Heart left ventricle (tissue), 16 donors: ENCODE measurements at regions not wholly inside any gene's neighbourhood (a gene's known extent, or its start where the extent isn't known, plus 50 kb on each side); places are given as distances from the start of the nearest gene placed in this dataset.
A peak's percentile ranks its signal among the peaks of the same experiment; 100 is the strongest.

ENCODE experiments used
- ATAC-seq, 4 donors: fragments of 200-7000 bp; cut with Tn5 transposase; one replicate each; pipeline ENCODE4 v1.9.1; 2020 to 2022; ENCODE audit warnings: moderate library complexity in 4 of 4, mild to moderate bottlenecking in 3 of 4, moderate number of reproducible peaks in 1 of 4
- DNase-seq, 5 donors: peaks; one replicate each; pipeline ENCODE4 v3.0.0-alpha.2; 2020
- H3K27ac ChIP-seq, 12 donors: fragments of 200-600 bp; sonication (generic) in 4 of 12; one replicate each; pipeline versions ENCODE4 v1.5.0 to v1.8.0; 2016 to 2022; ENCODE audit warnings: mild to moderate bottlenecking in 2 of 12
- H3K27me3 ChIP-seq, 9 donors: fragments of 200-600 bp; sonication (generic) in 2 of 9; one replicate each; pipeline versions ENCODE4 v1.5.1 to v1.8.0; 2016 to 2022; ENCODE audit warnings: mild to moderate bottlenecking in 3 of 9
- H3K36me3 ChIP-seq, 9 donors: fragments of 200-600 bp; sonication (generic) in 2 of 9; one replicate each; pipeline versions ENCODE4 v1.5.0 to v1.8.0; 2018 to 2022; ENCODE audit warnings: mild to moderate bottlenecking in 2 of 9
- H3K4me1 ChIP-seq, 12 donors: fragments of 200-600 bp; sonication (generic) in 4 of 12; one replicate each; pipeline versions ENCODE4 v1.5.0 to v1.8.0; 2016 to 2022; ENCODE audit warnings: mild to moderate bottlenecking in 3 of 12
- H3K4me3 ChIP-seq, 12 donors: fragments of 200-600 bp; sonication (generic) in 4 of 12; one replicate each; pipeline versions ENCODE4 v1.5.0 to v1.8.0; 2017 to 2022; ENCODE audit warnings: mild to moderate bottlenecking in 9 of 12, moderate library complexity in 4 of 12
- H3K9me3 ChIP-seq, 12 donors: fragments of 200-600 bp; sonication (generic) in 4 of 12; one replicate each; pipeline versions ENCODE4 v1.5.0 to v1.8.0; 2016 to 2022; ENCODE audit warnings: mild to moderate bottlenecking in 1 of 12
- POLR2A ChIP-seq, 2 donors: fragments of 450-650 bp; IDR thresholded peaks; one replicate each; pipeline ENCODE4 v1.6.1; 2017; ENCODE audit warnings: antibody characterized with exemption in 2 of 2, mild to moderate bottlenecking in 2 of 2, moderate library complexity in 2 of 2
- WGBS, 4 donors: extraction: QIAGEN DNeasy Blood & Tissue Kit in 2 of 4; methylation state at CpG; one replicate each; pipeline versions ENCODE4 v1.1.5 to v1.1.7; 2013 to 2018; 5-methylcytosine and 5-hydroxymethylcytosine counted together
- intact Hi-C, 10 donors: fragments of 100-400 bp; cut with DNase I; formaldehyde crosslinking; loops; one replicate each; pipeline versions ENCODE4 v1.11.1 to v1.14.2; 2022
- TF ChIP-seq, protein P1 (sequence below), 12 donors: fragments of 200-600 bp; sonication (generic) in 4 of 12; IDR thresholded peaks; one replicate each; pipeline versions ENCODE4 v1.5.0 to v1.8.0; 2018 to 2022; ENCODE audit warnings: antibody characterized with exemption in 12 of 12, mild to moderate bottlenecking in 5 of 12
- donor health status: ischemic (EF 13 %, LVEDD 7.1; RV severe dilation, severe dysfunction).
- donor health status: healthy with polysubstance abuse.
- donor health status: DM: no; HTN: yes; CAD: no.
- donor health status: DM: no; HTN: no; CAD: no.
- donor health status: ischemic (EF 25% LVEDD 6.9; RV normal size, moderate dysfunction).
- donor health status: ischemic (EF 25% LVEDD 5.7; RV mildly dilated, moderate dysfunction).
- donor health status: healthy.
- donor health status: DM: yes; HTN: yes; CAD: no.
- donor health status: ischemic (EF 35%, LVEDD 5.7; RV mildly dilated, moderate dysfunction).
- donor health status: nonischemic (EF 11% LVEDD 7.7; RV severe dilation, severe dysfunction).
- donor health status: DM: yes; HTN: yes; CAD: no.
- donor health status: PGD.
- donor health status: ischemic (EF 29% LVEDD 5.4; RV normal size, mild dysfunction).
- donor health status: nonischemic (EF 23%, LVEDD 6.1; RV moderate dilation, normal function).

DNA sequence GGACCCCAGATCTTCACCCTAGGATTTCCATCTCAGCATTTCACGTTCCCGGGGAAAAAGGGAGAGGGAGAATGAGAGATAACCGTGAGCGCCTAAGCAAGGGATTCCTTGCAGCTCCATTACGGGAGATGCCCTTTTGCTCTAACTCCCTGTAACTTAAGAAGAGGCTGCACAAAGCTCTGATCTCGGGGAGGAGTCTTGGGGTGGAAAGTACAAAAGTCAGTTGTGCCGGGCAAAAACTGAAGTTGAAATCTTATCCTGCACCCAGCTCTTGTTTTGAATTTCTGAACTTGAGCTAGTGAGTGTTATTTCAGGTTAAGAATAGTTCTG is 256.4 kb upstream of the SOX21 start:
- Histone ChIP-seq H3K36me3 (no peaks in the 10 kb centered on the region), H3K27ac (no peak overlapping the region), H3K4me3 (peak overlapping the region in 2 of 12 donors; percentile 32 to 41), H3K4me1 (peaks cover 0 to 16% (median 1%) of the 10 kb centered on the region in 12 donors), H3K9me3 (no peaks in the 10 kb centered on the region), H3K27me3 (peaks cover 10 to 82% (median 48%) of the 10 kb centered on the region in 9 donors)
- TF ChIP-seq, protein P1, sequence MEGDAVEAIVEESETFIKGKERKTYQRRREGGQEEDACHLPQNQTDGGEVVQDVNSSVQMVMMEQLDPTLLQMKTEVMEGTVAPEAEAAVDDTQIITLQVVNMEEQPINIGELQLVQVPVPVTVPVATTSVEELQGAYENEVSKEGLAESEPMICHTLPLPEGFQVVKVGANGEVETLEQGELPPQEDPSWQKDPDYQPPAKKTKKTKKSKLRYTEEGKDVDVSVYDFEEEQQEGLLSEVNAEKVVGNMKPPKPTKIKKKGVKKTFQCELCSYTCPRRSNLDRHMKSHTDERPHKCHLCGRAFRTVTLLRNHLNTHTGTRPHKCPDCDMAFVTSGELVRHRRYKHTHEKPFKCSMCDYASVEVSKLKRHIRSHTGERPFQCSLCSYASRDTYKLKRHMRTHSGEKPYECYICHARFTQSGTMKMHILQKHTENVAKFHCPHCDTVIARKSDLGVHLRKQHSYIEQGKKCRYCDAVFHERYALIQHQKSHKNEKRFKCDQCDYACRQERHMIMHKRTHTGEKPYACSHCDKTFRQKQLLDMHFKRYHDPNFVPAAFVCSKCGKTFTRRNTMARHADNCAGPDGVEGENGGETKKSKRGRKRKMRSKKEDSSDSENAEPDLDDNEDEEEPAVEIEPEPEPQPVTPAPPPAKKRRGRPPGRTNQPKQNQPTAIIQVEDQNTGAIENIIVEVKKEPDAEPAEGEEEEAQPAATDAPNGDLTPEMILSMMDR (IDR thresholded peaks at IDR 0.05): no peak
- TF ChIP-seq POLR2A (IDR thresholded peaks at IDR 0.05): no peak
- ATAC-seq: no peak
- DNase-seq: no peak
- intact Hi-C loops: no loop called here
- WGBS, 4 donors: 2 to 7% (median 4%) methylated on average over 7 of the region's 7 CpGs

DNA sequence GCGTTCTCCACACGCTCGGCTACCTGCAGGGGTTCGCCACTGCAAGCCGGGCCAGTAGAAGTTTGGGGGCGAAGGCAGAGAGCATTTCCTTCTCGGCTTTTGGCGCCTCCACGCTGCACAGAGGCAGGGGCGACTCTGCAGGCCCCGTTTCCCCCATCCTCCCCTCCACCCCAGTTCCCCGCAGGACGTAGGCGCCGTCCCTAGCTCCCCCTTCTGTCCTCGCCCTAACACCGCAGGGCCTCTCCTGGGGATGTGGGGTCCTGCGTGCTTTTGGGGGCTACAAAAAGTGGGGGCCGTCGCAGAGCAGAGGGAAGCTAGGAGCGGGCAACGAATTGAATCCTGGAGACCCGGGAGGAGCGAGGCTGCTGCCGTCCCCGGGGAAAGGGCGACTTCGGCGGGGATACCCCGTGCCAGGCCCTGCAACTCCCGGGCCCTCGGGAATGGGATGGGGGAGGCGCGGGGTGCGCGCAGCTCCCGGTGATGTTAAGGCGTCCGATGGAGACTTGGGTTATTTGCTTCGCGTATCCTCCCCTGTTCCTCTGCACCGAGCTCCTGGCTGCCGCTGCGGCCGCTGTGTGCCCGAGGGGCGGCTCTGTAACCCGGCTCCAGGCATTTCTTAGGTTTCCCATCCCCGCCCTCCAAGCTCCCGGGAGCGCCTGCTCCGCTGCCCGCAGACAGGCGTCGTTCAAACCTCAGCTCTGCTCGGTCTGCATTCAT is 255.9 kb upstream of the SOX21 start:
- Histone ChIP-seq H3K9me3 (no peaks in the 10 kb centered on the region), H3K36me3 (no peaks in the 10 kb centered on the region), H3K27me3 (peaks cover 10 to 85% (median 48%) of the 10 kb centered on the region in 9 donors), H3K27ac (no peak overlapping the region), H3K4me1 (peaks cover 0 to 16% (median 1%) of the 10 kb centered on the region in 12 donors), H3K4me3 (peak overlapping the region in 10 of 12 donors; percentile 13 to 41 (median 30))
- TF ChIP-seq, protein P1 (IDR thresholded peaks at IDR 0.05): no peak
- TF ChIP-seq POLR2A (IDR thresholded peaks at IDR 0.05): no peak
- peak in 1 of 4 donors; percentile 38 for ATAC-seq
- WGBS, 4 donors: 1 to 2% (median 1%) methylated on average over 34 to 56 of the region's 56 CpGs
- DNase-seq: no peak
- intact Hi-C loops: no loop called here

DNA sequence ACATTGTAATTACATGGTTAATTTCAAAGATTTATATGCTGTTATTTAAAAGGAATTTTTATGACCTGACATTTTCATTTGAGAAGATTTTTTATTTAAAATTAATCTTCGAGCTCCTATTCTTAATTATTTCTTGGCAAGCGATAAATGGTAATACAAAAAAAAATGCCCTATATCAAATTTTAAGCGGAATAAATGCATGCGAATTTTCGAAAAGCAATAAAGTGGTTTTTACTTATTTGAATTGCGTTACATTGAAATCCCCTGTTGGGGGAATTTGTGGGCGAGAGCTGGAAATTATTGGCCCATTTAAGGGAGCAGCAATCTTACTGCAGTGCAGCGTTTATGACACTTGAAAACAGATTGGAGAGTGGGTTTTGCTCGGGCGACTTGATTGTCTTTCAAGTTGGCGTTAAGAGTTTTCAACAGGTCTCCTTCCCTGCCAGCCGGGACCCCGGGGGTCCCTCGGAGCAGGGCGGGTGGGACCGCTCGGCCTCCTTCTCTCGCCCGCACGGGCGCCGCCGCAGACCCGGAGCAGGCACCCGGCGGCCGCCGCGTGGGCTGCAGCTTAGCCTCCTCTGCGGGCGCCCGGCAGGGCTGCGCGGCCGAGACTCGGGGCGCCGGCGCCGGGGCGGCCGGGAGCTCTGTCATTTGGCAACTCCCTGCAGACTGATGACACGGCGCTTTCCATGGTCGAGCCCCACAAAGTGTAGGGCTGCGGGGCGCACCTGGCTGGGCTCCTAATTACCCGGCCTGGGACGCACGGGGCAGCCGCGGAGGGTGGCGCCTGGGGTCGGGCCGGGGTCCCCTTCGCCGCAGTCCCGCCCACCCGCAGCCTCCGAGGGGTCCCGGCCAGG is 255.1 kb upstream of the SOX21 start:
- 2 to 11% (median 3%) methylated on average over 16 to 61 of the region's 61 CpGs for WGBS, 4 donors

More for the DNA sequence above, 255.1 kb upstream of the SOX21 start:
- Histone ChIP-seq H3K36me3 (no peaks in the 10 kb centered on the region), H3K4me1 (peaks cover 0 to 16% (median 1%) of the 10 kb centered on the region in 12 donors), H3K27ac (no peak overlapping the region), H3K9me3 (no peaks in the 10 kb centered on the region), H3K4me3 (peak overlapping the region in 10 of 12 donors; percentile 13 to 41 (median 30)), H3K27me3 (peaks cover 10 to 90% (median 50%) of the 10 kb centered on the region in 9 donors)
- DNase-seq: peak in 1 of 5 donors; percentile 54
- TF ChIP-seq, protein P1 (IDR thresholded peaks at IDR 0.05): no peak
- no peak for TF ChIP-seq POLR2A (IDR thresholded peaks at IDR 0.05)
- peak in 2 of 4 donors; percentile 38 to 39 for ATAC-seq
- intact Hi-C loops: no loop called here
